Kasumi-1 (cell line): ENCODE measurements at regions not wholly inside any gene's neighbourhood (a gene's known extent, or its start where the extent isn't known, plus 50 kb on each side); places are given as distances from the start of the nearest gene placed in this dataset.

Source experiments
- DNase-seq, 2 experiments: peaks; one replicate each; lab custom pipeline; 2025; lab: John Stamatoyannopoulos, UW

DNA sequence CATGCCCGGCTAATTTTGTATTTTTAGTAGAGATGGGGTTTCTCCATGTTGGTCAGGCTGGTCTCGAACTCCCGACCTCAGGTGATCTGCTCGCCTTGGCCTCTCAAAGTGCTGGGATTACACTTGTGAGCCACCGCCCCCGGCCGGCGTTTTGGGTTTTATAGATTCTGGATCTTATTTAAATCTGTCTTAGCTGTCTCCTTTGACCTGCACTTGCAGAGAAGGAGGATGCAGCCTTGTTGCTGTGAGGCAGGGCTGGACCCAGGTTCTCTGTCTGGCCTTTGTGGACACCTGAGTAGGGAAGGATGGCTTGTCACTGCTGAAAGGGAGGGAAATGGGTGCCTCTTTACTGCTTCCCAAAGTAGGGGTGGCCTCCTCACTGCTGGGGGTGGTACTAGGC is 83.0 kb upstream of the HS6ST1 start:
- no peak for DNase-seq

- DNase-seq = no peak
Observed at GRCh38 chr2:128402911-128403670, 84.4 kb upstream of the HS6ST1 start.

DNA sequence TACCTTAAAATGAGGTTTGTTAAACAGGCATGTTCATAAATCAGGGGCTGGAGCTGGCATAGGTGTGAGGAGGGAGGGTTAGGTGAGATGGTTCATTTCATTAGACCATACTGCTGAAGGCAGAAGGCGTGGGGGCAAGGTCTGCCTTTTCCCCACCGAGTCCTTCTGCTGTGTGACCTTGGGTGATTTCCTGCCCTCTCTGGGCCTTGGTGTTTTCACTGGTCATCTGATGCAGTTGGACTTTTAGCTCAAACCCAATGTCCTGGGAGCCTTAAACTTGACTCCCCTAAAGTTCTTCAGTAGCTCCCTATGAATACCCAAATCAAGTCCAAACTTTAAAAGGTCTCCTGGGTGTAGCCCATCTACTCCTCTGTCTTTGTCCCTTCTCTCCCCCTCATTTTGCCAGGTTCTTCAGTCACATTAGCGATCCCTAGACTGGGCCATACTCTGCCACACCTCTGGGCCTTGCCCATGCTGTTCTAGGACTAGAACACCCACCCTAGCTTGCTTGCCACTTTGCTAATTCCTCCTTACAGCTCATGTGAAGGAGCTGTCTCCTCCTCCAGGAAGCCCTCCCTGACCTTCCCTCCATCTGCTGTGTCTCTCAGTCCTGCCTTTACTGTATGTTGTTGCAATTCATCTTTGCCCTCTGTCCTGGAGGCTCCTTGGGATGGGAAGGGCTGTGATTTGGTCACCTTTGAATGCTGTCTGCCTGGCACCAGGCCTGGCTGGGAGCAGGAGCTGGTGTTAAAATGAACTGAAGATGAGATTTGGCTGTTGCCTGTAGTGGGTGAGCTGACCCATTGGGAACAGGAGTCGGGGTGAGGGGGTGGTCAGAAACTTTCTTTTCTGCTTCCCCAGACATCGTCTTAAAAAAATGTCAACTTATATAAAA is 85.4 kb upstream of the HS6ST1 start:
- DNase-seq = no peak

GRCh38 chr2:128404709-128405466 is 86.2 kb upstream of the HS6ST1 start:
- no peak for DNase-seq

DNA sequence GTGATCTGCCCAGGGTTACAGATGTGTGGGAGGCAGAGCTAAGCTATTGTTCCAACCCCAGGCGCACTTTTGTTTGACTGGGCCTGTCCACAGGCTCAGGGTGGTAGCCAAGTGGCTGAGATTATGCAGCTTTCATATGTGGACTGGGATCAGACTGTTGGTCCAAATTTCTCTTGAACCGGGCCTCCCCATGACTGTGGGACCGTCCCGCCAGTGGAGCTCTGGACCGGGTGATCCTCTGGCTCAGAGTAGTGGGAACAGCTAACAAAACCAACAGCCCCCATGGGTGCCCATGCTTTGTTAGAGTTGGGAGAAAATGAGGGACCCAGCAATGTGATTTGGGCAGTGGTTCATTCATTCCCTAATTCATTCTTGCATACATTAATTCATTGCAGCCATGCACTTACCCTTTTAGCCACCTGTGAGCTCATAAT is 86.8 kb upstream of the HS6ST1 start:
- DNase-seq = no peak

DNA sequence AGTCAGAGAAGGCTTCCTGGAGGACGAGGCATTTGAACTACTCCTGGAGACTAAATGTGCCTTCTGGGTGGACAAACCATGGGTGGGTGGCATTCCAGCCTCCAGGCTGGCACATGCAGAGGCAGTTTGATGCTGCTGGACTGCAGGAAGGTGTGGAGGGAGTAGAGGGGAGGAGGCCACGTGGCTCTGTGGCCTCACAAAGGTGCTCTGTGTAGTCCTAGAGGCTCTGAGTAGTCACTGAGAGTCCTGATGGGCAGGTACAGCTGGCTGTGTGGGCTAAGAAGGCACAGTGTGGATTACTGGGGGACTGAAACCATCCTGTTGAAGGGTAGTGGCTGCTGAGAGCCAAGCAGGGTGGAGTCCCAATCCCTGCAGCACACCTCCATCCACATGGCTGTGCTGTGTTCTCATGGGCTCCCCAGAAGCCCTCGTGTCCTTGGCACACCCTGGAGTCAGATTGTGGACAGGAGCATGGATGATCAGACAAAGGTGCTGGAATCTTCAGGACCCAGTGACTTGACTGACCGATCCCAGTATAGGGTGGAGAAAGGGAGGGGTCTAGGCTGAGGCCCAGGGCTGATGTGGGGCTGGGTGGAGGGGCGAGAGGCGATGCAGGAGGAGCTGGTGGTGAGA is 87.4 kb upstream of the HS6ST1 start:
- no peak for DNase-seq

DNA sequence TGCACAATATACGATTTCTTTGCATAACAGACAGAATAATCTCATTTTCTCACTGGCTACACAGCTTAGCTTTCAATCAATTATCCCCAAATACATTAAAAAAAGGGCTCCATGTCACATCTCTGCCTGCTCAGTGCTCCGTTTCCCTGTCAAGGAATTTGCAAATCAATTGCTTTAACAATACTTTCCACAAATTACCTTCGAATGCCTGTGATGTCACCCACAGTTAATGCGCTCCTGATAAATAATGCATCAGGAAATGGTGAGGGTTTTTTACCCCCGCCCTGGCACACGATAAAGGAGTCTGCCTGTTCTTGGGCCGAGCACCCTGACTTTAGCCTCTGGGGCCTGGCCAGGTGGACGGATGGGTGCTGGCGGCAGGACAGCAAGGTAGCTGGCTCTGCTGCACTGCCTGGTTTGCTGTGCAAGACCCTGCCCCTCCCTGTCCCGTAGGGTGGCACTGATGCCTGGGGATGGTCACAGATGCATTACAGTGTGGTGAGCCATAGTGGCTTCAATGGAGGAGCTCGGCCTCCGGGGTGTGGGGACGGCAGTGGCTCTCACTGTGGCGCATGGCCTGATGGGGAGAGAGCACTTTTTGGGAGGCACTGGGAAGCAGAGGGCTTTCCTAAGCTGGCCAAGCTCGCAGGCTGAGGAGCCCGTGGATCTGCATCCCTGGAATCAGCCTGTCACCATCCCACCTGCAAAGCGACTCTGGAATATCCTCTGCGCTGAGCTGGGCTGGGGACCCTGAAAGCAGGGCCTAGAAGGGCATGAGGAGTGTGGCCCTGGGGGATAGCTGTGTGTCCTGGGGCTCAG is 88.3 kb upstream of the HS6ST1 start:
- no peak for DNase-seq

DNA sequence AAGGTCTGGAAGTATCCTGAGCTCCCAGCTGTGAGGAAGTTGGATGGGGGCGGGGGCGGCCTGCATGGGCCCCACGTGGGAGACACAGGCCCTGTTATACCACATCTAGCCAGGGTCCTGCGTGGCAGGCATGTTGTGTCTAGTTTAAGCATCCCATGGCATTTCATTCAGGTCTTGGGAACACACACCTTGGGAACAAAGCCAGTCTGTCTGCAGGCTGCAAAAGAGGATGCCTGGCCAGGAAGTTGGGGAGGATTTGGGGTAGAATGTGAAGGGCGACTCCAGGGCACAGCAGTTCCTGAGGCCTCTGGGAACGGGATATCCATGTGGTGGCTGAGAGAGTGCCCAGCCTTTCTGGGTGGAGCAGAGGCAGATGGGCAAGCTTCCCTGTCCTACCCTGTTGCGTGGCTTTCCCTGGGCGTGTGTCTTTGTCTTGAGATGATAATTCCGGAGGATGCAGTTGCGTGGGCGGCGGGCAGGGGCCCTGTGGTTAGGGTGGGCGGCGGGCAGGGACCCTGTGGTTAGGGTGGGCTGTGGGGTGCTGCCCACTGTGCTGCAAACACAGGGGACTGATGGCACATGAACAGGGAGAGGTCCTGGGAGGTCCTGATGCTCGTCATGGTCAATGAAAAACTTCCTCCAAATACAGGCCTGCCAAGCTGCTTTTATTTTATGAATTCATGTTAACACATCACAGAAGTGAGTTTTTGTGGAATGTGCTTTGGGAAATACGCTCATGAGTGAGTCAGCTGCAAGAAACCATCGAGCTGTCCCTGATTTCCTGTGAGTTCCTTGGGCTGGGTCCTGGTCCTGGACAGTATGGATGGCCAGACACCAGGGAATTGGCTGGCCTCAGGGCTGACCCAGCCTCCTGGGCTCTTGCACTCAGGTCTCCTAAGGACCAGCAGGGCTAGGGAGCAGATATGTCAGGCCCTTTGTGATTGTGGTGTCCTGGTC is 90.0 kb upstream of the HS6ST1 start:
- DNase-seq = peak in 1 of 2 experiments; percentile 29

DNA sequence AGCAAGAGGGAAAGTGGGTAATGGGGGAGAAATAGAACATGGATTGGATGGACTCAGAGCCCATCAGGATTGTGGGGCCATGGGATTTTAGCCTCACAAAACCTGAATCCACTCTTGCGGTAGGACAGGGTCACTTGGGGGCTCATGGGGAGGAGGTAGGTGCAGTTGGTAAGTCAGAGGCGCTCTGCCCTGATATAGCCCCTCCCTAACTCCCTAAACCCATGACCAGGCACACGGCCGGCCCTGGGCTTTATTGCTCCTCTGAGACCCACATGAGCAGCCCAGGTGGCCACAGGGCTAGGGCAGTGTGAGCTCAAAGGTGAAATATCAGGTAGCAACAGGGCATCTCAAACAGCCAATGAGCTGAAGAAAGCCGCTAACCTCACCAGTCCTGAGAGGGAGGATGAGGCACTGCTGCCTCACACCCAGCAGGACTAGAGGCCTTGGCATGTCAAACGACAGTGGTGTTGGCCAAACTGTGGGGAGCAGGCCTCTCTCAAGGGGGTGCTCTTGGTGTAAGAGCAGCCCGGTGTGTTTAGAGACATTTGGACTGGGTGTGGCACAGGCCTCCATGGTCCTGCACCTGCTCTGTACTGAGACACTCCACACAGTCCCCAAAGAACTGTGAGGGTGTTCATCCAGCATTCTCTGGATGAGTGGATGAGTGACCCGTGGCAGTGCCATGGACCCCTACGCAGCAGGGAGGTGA is 90.8 kb upstream of the HS6ST1 start:
- no peak for DNase-seq

DNA sequence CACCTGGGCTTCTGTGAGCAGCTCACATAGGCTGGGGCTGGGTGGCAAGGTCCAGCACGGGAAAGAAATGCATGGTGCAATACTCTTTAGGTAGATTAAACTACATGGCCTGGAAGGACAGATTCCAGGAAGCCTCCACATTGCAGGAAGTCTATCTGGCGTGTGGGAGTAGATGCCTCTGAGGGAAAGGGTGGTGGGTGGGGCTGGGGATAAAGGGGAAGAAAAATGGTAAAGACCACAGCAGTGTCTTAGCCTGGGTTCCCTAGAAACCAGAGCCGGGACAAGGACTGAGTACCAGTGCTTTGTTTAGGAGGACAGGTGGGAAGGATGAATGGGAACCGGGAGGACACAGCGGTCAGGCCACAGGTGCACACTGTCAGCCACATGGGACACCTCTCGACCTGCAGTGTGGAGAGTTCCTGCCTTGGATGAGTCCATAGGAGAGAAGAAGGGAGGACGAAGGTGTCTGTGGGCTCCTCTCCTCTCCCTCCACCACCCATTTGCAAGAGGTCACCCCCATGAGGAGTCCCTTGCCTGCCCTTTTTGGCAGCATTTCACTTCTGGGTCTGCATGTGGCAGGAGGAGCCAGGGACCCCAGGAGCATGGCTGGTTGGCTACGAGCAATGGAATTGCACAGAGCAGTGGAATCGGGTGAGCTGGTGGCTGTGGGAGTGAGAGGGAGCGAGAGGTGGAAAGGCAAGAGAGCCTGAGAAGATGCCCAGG is 91.5 kb upstream of the HS6ST1 start:
- peak; percentile 21 to 61 for DNase-seq

DNA sequence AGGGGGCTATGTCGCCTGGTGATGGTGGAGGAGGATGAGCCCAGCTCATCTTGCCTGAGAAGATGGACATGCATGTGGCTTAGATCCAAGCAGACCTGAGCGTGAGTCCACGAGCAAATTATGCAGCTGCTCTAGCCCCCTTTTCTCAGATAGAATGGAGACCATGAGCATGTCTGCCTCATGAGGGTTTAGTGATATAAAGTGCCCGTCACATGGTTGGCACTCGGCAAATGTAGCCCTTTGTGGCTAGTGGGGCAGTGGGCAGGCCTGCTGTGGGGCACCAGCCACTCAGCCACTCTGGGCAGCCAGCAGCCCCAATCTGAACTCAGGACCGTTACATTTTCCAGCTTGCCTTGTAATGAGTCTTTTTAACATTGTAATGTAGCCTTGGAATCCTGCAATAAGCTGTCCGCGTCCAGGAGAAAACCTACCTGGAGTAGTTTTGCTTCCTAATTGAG is 92.1 kb upstream of the HS6ST1 start:
- no peak for DNase-seq

- no peak for DNase-seq
Observed at GRCh38 chr2:128411431-128411830, 92.8 kb upstream of the HS6ST1 start.

- peak; percentile 33 to 34 for DNase-seq
Observed at GRCh38 chr2:128412181-128412871, 93.7 kb upstream of the HS6ST1 start.

- no peak for DNase-seq
Observed at GRCh38 chr2:128413014-128413717, 94.5 kb upstream of the HS6ST1 start.

DNA sequence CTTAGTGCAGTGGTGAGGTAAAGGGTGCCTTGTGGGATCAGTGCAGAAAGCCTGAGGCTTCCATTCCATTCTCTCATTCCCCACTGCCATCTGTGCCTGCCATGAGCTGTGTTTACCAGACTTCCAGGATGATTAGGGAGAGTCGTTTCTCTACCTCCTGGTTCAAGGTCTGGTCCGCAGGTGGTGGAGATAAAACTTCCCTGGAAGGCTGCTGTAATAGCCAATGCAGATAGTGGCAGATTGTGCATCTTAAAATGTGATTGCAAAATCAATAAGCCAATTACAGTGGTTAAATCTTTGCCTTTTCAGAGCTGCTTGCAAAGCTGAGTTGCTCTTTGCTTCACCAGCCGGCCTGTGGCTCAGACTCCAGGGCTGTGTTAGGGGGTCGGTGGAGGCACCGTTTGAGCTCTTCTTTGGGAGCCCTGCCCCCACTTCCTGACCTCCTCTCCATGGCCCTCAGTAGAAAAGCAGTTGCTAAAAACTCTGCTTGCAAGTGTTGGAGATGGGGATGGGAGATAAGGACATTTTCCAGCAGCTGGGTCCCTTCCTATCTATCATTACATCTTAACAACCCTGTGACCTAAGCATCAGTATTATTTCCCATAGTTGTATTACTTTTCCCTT is 95.2 kb upstream of the HS6ST1 start:
- DNase-seq = peak; percentile 13 to 27

GRCh38 chr2:128414351-128414750 is 95.7 kb upstream of the HS6ST1 start:
- no peak for DNase-seq
